Activated T-cell treated with anti-CD3 and anti-CD28 coated beads, Interleukin-2, amount 50 U/mL, for 24 hours (primary cell): ENCODE measurements at regions not wholly inside any gene's neighbourhood (a gene's known extent, or its start where the extent isn't known, plus 50 kb on each side); places are given as distances from the start of the nearest gene placed in this dataset.

Experiments used
- DNase-seq: peaks from one replicate; pipeline ENCODE4 v3.0.0-alpha.2; 2020
- H3K27ac Mint-ChIP-seq: 2 replicates; pipeline ENCODE4 v1.8.0; 2020; ENCODE audit warnings: mild to moderate bottlenecking, mixed read lengths
- H3K27me3 Mint-ChIP-seq: 2 replicates; pipeline ENCODE4 v1.8.0; 2020; ENCODE audit warnings: mixed read lengths
- H3K36me3 Mint-ChIP-seq: 2 replicates; pipeline ENCODE4 v1.8.0; 2020; ENCODE audit warnings: low read depth, mixed read lengths
- H3K4me1 Mint-ChIP-seq: 2 replicates; pipeline ENCODE4 v1.8.0; 2020; ENCODE audit warnings: low read depth, mixed read lengths
- H3K4me3 Mint-ChIP-seq: 2 replicates; pipeline ENCODE4 v1.8.0; 2020; ENCODE audit warnings: mild to moderate bottlenecking, moderate library complexity, mixed read lengths
- H3K9me3 Mint-ChIP-seq: 2 replicates; pipeline ENCODE4 v1.8.0; 2020; ENCODE audit warnings: mixed read lengths

DNA sequence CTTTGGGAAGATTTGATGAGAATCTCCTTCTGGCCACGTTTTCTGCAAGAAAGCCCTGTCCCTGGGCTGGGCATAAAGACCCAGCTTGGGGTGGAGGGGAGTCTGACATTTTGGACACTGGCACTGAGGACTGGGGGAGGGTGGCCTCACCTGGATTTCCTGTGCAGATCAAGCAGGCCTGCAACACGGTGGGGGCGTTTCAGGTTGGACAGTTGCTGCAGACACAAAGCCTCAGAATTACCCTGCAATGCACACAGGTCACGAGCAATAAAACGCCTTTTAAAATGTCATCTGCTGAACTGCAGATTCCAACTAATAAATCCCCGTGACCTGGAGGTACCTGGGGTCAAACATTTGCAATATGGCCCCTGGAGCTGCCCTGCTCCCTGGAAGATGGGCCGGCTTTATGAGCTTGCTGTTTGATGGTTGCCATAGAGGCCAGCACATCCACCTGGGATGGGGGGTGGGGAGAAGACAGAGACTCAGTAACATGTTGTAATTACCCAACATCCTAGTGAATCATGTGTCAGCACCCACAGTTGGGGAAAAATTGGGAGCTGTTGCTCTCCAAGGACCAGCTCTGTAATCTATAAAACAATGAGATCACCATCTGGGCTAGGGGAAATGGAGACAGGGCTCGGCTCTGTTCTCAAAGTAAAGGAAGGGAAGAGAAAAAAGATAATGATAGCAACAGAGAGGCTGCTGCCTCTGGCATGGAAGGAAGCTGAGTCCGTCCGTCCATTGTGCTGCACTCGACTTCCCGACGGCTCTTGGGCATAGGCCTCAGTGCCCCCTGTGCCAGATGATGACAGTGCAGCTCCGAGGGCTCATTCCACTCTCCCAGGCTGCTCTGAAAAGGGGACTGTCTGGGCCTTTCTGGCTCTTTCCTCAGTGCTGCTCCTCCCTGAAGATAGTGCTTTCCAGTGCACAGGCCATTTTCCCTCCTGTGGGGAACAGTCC, 340.3 kb downstream of the CYRIA start:
- H3K27ac Mint-ChIP-seq: no peak overlapping the region
- no peaks in the 10 kb centered on the region for H3K36me3 Mint-ChIP-seq
- no peaks in the 10 kb centered on the region for H3K4me1 Mint-ChIP-seq
- H3K9me3 Mint-ChIP-seq: no peaks in the 10 kb centered on the region
- no peaks in the 10 kb centered on the region for H3K27me3 Mint-ChIP-seq
- no peak overlapping the region for H3K4me3 Mint-ChIP-seq
- no peak for DNase-seq

GRCh38 chr2:16324544-16324937, 341.1 kb downstream of the CYRIA start:
- no peaks in the 10 kb centered on the region for H3K27me3 Mint-ChIP-seq
- DNase-seq: no peak
- no peak overlapping the region for H3K27ac Mint-ChIP-seq
- H3K36me3 Mint-ChIP-seq: no peaks in the 10 kb centered on the region
- H3K4me1 Mint-ChIP-seq: no peaks in the 10 kb centered on the region
- H3K4me3 Mint-ChIP-seq: no peak overlapping the region
- H3K9me3 Mint-ChIP-seq: no peaks in the 10 kb centered on the region

- no peaks in the 10 kb centered on the region for H3K36me3 Mint-ChIP-seq
- H3K27me3 Mint-ChIP-seq: no peaks in the 10 kb centered on the region
- no peak overlapping the region for H3K4me3 Mint-ChIP-seq
- no peak overlapping the region for H3K27ac Mint-ChIP-seq
- no peak for DNase-seq
- no peaks in the 10 kb centered on the region for H3K9me3 Mint-ChIP-seq
- H3K4me1 Mint-ChIP-seq: no peaks in the 10 kb centered on the region
Observed at GRCh38 chr2:16323551-16324543, 341.8 kb downstream of the CYRIA start.

- no peaks in the 10 kb centered on the region for H3K9me3 Mint-ChIP-seq
- DNase-seq: no peak
- no peak overlapping the region for H3K27ac Mint-ChIP-seq
- H3K4me1 Mint-ChIP-seq: no peaks in the 10 kb centered on the region
- H3K36me3 Mint-ChIP-seq: no peaks in the 10 kb centered on the region
- H3K4me3 Mint-ChIP-seq: no peak overlapping the region
- H3K27me3 Mint-ChIP-seq: no peaks in the 10 kb centered on the region
Observed at GRCh38 chr2:16323126-16323520, 342.5 kb downstream of the CYRIA start.

DNA sequence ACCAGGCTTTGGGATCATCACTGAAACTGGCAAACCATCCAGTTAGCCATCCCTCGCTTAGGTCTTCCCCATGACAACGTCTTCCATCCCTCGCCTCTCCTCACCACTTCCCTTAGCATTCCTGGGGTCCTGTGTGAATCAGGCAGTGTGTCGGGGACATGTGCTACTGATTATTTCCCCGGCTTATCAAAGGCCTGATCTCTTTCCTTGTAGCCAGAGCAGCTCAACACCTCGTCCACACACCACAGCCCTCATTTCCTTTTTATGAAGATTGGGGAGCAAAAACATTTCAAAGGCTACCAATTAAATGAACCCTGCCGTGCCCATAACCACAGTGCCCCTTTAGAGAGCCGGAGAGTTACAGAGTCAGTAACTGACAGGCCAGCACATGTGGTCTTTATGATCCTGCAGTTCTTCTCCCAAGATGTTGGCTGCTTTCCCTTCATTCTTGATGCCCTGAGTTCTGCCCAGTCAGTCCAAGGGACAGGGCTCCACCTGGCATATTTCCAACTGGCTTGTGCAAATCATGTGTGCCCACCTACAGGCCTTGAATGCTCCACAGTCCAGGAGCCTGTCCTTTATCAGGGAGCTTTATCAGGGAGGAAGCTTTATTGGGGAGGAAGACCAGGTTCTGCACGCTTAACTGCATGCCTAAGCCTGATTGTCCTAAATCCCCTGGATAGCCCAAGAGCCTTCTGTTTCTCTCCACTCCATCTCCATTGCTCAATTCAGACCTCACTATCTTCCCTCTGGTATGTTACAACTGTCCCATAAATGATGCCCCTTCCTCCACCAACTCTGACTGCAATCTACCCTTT, 343.1 kb downstream of the CYRIA start:
- no peak overlapping the region for H3K27ac Mint-ChIP-seq
- no peaks in the 10 kb centered on the region for H3K4me1 Mint-ChIP-seq
- H3K27me3 Mint-ChIP-seq: no peaks in the 10 kb centered on the region
- H3K4me3 Mint-ChIP-seq: no peak overlapping the region
- H3K9me3 Mint-ChIP-seq: no peaks in the 10 kb centered on the region
- no peak for DNase-seq
- no peaks in the 10 kb centered on the region for H3K36me3 Mint-ChIP-seq

DNA sequence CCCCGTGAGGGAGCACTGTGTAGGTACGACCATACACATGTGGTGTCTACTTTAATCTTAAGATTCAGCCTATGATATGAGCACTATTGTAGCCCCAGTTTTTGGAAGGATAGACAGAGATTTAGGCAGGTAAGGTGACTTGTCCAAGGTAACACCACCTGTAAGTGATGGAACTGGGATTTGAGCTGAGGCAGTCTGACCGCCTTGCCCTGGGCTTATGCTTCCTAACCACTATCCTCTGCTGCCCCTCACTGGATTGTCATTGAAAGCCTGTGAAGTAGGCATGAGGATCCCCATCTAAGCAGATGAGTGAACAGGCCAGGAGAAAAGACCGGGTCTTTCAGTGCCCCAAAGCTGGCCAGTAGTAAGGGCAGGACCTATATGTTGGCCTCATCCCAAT, 343.8 kb downstream of the CYRIA start:
- Mint-ChIP-seq H3K36me3 (no peaks in the 10 kb centered on the region), H3K27ac (no peak overlapping the region), H3K4me1 (no peaks in the 10 kb centered on the region), H3K4me3 (no peak overlapping the region), H3K27me3 (no peaks in the 10 kb centered on the region), H3K9me3 (no peaks in the 10 kb centered on the region)
- no peak for DNase-seq

DNA sequence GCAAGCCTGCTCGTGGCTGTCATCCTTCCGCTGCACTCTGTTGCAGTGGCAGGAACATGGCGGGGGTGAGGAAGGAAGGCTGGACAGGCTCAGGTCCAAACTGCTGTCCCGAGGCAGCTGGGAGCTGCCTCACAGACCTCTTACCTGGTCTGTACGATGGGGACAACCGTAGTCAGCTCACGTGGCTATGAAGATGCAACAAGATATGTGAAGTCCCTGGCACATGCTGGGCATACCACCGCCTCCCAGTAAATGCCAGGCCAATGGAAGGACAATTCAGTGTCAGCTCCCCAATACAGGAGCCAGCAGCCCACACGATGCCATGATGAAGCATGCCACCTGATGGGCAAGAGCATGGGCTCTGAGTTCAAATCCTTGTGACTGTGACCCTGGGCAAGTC, 344.4 kb downstream of the CYRIA start:
- no peak overlapping the region for H3K27ac Mint-ChIP-seq
- no peaks in the 10 kb centered on the region for H3K9me3 Mint-ChIP-seq
- no peak overlapping the region for H3K4me3 Mint-ChIP-seq
- no peaks in the 10 kb centered on the region for H3K36me3 Mint-ChIP-seq
- H3K27me3 Mint-ChIP-seq: no peaks in the 10 kb centered on the region
- no peak for DNase-seq
- H3K4me1 Mint-ChIP-seq: no peaks in the 10 kb centered on the region

DNA sequence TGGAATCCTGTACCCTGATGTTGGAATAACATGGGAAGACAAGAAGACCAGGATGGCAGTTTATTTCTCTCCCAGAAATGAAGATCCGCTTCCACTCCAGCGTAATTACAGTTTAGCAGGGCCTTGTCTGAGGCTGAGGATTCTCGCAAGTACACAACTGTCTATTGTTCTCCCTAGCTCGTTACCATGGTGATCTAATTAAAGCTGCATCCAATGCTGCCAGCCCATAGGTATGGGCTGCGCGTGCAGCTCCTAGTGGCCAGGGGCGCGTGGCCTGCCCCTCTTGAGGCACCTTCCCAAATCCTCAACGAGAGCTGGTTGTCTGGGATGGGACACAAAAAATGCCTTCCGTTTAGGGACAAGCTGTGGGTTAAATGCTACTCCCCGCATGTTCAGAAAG, 344.9 kb downstream of the CYRIA start:
- no peak overlapping the region for H3K4me3 Mint-ChIP-seq
- H3K4me1 Mint-ChIP-seq: no peaks in the 10 kb centered on the region
- no peaks in the 10 kb centered on the region for H3K9me3 Mint-ChIP-seq
- H3K27me3 Mint-ChIP-seq: no peaks in the 10 kb centered on the region
- no peak overlapping the region for H3K27ac Mint-ChIP-seq
- DNase-seq: no peak
- no peaks in the 10 kb centered on the region for H3K36me3 Mint-ChIP-seq

DNA sequence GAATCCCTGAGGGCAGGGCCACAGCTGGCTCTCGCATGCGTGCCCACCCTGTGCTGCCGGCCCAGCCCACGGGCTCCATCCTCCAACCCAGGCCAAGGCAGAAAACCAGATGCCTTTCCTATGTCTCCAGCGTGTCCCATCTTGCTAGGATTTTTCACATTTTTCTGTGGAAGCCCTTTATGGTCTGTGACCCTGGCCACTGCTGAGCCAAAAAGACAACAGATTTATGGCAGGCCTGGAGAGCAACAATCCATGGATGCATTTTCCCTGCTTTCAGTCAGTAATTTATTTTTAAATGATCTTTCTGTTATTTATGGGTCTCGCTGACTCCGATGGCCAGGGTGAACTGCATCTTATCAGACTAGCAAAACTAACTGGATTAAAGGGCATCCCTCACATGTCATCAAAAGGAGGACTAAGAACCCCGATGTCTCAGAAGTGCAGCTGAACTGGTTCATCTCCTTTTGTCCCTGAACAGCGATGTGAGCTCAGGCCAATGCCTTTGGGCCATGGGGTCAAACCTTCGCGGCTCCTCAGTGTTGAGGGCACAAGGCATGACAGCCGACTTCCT, 346.0 kb downstream of the CYRIA start:
- H3K4me1 Mint-ChIP-seq: no peaks in the 10 kb centered on the region
- no peak for DNase-seq
- H3K27ac Mint-ChIP-seq: no peak overlapping the region
- H3K27me3 Mint-ChIP-seq: no peaks in the 10 kb centered on the region
- H3K9me3 Mint-ChIP-seq: no peaks in the 10 kb centered on the region
- no peak overlapping the region for H3K4me3 Mint-ChIP-seq
- no peaks in the 10 kb centered on the region for H3K36me3 Mint-ChIP-seq

GRCh38 chr2:16318474-16319195, 347.0 kb downstream of the CYRIA start:
- Mint-ChIP-seq H3K9me3 (no peaks in the 10 kb centered on the region), H3K4me3 (no peak overlapping the region), H3K36me3 (no peaks in the 10 kb centered on the region), H3K27ac (no peak overlapping the region), H3K27me3 (no peaks in the 10 kb centered on the region), H3K4me1 (no peaks in the 10 kb centered on the region)
- DNase-seq: no peak

DNA sequence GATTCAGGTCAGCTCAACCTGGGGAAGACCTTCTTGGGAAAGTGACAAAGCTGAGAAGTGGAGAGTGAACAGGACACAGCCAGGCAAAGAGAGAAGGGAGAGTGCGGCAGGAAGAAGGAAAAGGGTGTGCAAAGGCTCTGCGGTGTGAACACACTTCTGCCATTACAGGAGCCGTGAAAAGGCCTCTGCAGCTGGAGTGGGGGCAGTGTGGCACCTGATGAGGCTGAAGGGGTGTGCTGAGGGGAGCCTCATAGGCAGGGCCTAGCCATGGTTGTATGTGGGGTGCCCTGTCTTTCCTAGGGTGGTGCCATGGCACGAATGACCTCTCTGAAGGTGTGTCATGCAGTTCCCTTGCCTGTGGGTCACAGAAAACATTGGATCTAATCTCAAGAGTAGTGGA, 347.6 kb downstream of the CYRIA start:
- Mint-ChIP-seq H3K36me3 (no peaks in the 10 kb centered on the region), H3K27ac (no peak overlapping the region), H3K4me1 (no peaks in the 10 kb centered on the region), H3K27me3 (no peaks in the 10 kb centered on the region), H3K9me3 (no peaks in the 10 kb centered on the region), H3K4me3 (no peak overlapping the region)
- DNase-seq: no peak

DNA sequence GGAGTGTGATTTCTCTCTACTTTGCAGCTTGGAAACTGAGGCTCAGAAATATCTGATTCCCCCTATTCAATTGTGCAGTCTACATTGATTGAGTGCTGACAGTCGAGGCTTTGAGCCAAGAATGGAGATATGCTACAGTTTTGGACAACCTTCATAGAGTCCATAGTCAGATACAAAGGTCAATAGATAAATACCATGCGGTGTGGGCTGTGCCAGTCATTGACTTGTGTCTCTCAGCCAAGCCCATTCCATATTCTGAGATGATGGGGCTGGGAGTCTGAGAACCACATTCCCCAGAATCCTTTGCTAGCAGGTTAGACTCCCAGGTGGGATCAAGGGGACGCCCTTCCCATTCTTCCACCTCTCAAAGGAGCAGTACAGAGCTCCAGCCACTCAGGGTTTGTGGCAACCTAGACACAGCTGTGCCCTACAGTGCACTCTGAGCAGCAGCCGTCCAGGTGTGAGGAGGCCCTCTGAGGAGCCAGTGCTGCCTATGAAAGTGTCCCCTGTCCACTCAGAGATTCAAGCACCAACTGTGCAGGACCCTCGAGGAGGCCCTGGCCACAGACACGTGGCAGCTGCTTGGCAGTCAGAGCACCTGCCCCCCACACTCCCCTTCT, 348.3 kb downstream of the CYRIA start:
- H3K36me3 Mint-ChIP-seq: no peaks in the 10 kb centered on the region
- no peak for DNase-seq
- no peaks in the 10 kb centered on the region for H3K9me3 Mint-ChIP-seq
- H3K4me3 Mint-ChIP-seq: no peak overlapping the region
- H3K27me3 Mint-ChIP-seq: no peaks in the 10 kb centered on the region
- no peak overlapping the region for H3K27ac Mint-ChIP-seq
- H3K4me1 Mint-ChIP-seq: no peaks in the 10 kb centered on the region

DNA sequence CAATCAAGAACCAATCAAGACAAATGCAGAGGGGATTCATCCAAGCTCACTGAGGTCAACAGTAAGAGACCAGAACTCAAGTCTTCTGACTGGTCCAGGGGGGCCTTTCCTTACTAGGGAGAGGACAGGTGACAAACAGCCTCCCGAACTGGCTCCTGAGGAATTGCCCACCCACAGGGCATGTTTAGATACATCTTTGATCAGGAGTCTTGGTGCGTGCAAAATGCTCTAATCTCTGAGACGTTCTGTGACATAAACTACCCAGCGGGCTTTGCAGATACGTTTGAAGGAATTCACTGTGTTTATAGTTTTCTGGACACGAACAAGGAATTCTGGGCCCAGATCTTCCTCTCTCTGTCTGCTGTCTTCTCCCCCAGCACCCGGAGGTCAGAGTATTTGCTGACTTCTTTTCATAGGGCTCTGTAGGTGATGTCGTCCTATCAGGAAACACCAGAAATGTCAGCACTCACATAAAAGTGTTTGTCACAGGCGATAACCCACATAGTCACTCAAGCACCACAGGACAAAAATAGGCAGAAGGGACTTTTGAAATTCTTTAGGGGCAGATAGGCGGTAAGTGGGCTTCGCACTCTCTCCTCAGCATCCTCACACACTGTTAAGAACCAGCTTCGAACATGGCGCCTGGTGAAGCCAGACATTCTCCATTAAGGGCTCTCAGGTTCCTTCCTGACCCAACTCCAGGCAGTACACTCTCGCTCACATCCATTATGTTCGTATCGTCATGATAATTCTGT, 349.0 kb downstream of the CYRIA start:
- H3K36me3 Mint-ChIP-seq: no peaks in the 10 kb centered on the region
- no peaks in the 10 kb centered on the region for H3K4me1 Mint-ChIP-seq
- H3K9me3 Mint-ChIP-seq: no peaks in the 10 kb centered on the region
- H3K4me3 Mint-ChIP-seq: no peak overlapping the region
- no peaks in the 10 kb centered on the region for H3K27me3 Mint-ChIP-seq
- no peak overlapping the region for H3K27ac Mint-ChIP-seq
- DNase-seq: no peak
